ENCODE measurements at regions not wholly inside any gene's neighbourhood (a gene's known extent, or its start where the extent isn't known, plus 50 kb on each side); places are given as distances from the start of the nearest gene placed in this dataset.

DNA sequence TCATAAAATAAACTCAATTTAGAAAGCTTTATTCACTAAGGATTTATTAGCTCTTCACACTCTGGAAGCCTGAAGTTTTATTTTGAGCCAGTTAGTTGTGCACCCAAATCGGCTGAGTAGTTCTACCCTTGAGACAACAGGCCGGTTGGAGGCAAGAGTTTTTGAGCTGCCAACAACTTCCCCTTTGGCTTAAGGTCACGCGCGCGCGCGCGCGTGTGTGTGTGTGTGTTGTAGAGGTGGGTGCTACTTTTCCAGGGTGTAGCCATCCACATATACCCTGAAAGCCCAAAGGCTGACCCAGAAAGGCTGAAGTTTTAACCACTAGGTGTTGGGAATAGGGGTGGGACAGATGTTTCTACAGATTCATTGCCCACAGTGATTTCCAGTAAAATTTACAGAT, 150.2 kb upstream of the LHCGR start:
- no peak overlapping the region for H4K91ac ChIP-seq (ENCODE audit: insufficient read length, low read depth, low read length)
- H3T11ph ChIP-seq (ENCODE audit: low read length): no peak overlapping the region
- no peak overlapping the region for H3K4ac ChIP-seq (ENCODE audit: low read depth, low read length)
- no peak overlapping the region for H2BK20ac ChIP-seq (ENCODE audit: low read depth, low read length, poor library complexity, severe bottlenecking)
- Mint-ChIP-seq H3K4me3 (no peak overlapping the region), H3K9me3 (peaks cover 0 to 2% of the 10 kb centered on the region in 2 experiments; a peak in 1 of 5 replicates), H3K4me1 (peaks cover 0 to 5% of the 10 kb centered on the region in 2 experiments; a peak in 2 of 4 replicates), H3K27me3 (ENCODE audit: low read depth) (no peaks in the 10 kb centered on the region; the same call in none of the 2 replicates), H3K27ac (peak overlapping the region in 1 of 3 experiments; percentile 45; a peak in 1 of 7 replicates), H3K36me3 (ENCODE audit: insufficient read depth in 1 of 3, low read depth in 3 of 3) (no peaks in the 10 kb centered on the region)
- no peak overlapping the region for H4K8ac ChIP-seq (replicated peaks; ENCODE audit: insufficient read length, low read depth, low read length)
- no peak overlapping the region for H3K14ac ChIP-seq (ENCODE audit: insufficient read depth, low read length)
- H2AFZ ChIP-seq (ENCODE audit: low read length): no peak overlapping the region
- H3K23me2 ChIP-seq (ENCODE audit: insufficient read length, low read depth, low read length, poor library complexity, severe bottlenecking): no peaks in the 10 kb centered on the region
- no peak overlapping the region for H2BK120ac ChIP-seq (ENCODE audit: low read depth, low read length, poor library complexity, severe bottlenecking)
- no peak overlapping the region for H3K23ac ChIP-seq (ENCODE audit: insufficient read length, low read depth, low read length)
- H4K5ac ChIP-seq (ENCODE audit: insufficient read length, low read depth, low read length): no peak overlapping the region
- H3K9ac ChIP-seq (ENCODE audit: extremely low read depth, insufficient read length, low read length): no peak overlapping the region
- no peaks in the 10 kb centered on the region for H3K27me3 ChIP-seq (ENCODE audit: insufficient read depth, low read length)
- no peak overlapping the region for H2BK15ac ChIP-seq (ENCODE audit: low read depth, low read length)
- H3K4me2 ChIP-seq (ENCODE audit: insufficient read depth, insufficient read length, low read length): no peak overlapping the region
- H3K9me3 ChIP-seq (ENCODE audit: control insufficient read depth, low read depth, low read length): no peaks in the 10 kb centered on the region
- no peak overlapping the region for H2BK5ac ChIP-seq (ENCODE audit: insufficient read length, low read length)
- no peak overlapping the region for H3K56ac ChIP-seq (ENCODE audit: insufficient read length, low read depth, low read length)
- TF ChIP-seq, protein P1, sequence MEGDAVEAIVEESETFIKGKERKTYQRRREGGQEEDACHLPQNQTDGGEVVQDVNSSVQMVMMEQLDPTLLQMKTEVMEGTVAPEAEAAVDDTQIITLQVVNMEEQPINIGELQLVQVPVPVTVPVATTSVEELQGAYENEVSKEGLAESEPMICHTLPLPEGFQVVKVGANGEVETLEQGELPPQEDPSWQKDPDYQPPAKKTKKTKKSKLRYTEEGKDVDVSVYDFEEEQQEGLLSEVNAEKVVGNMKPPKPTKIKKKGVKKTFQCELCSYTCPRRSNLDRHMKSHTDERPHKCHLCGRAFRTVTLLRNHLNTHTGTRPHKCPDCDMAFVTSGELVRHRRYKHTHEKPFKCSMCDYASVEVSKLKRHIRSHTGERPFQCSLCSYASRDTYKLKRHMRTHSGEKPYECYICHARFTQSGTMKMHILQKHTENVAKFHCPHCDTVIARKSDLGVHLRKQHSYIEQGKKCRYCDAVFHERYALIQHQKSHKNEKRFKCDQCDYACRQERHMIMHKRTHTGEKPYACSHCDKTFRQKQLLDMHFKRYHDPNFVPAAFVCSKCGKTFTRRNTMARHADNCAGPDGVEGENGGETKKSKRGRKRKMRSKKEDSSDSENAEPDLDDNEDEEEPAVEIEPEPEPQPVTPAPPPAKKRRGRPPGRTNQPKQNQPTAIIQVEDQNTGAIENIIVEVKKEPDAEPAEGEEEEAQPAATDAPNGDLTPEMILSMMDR (conservative IDR thresholded peaks at IDR 0.05): no peak
- H3K27ac ChIP-seq (ENCODE audit: insufficient read length, low read depth, low read length): no peak overlapping the region
- DNase-seq: no peak
- no peaks in the 10 kb centered on the region for H4K20me1 ChIP-seq (ENCODE audit: control insufficient read depth, insufficient read depth, insufficient read length)
- no peak overlapping the region for H3K18ac ChIP-seq (ENCODE audit: insufficient read length, low read depth, low read length)
- no peaks in the 10 kb centered on the region for H3K79me2 ChIP-seq (ENCODE audit: insufficient read depth, low read length)
- no CpG with 5 or more reads among the region's 10 CpGs for WGBS (ENCODE audit: extremely low coverage, insufficient read length, low lambda C conversion rate)
- no peaks in the 10 kb centered on the region for H3K79me1 ChIP-seq (ENCODE audit: insufficient read depth, low read depth, low read length, poor library complexity, severe bottlenecking)
- H2AK5ac ChIP-seq (ENCODE audit: insufficient read length, low read length): no peak overlapping the region
- no peaks in the 10 kb centered on the region for H3K4me1 ChIP-seq (ENCODE audit: insufficient read depth, low read length)
- H2BK12ac ChIP-seq (ENCODE audit: insufficient read length, low read depth, low read length): no peak overlapping the region
